Neuronal stem cell (in vitro differentiated cells): ENCODE measurements at regions not wholly inside any gene's neighbourhood (a gene's known extent, or its start where the extent isn't known, plus 50 kb on each side); places are given as distances from the start of the nearest gene placed in this dataset.

Experiments used
- DNase-seq: peaks from one replicate; pipeline ENCODE4 v3.0.0-alpha.2; 2013; ENCODE audit warnings: low spot score
- H2AFZ ChIP-seq: one replicate; pipeline ENCODE4 v1.6.1; 2013; ENCODE audit warnings: mild to moderate bottlenecking, low read length, inconsistent platforms
- H2AK5ac ChIP-seq: 2 replicates; pipeline ENCODE4 v1.6.1; 2013; ENCODE audit warnings: low read depth, mild to moderate bottlenecking, inconsistent platforms, low read length, moderate library complexity, mixed read lengths
- H2BK120ac ChIP-seq: 2 replicates; pipeline ENCODE4 v1.6.1; 2013; ENCODE audit warnings: low read depth, mild to moderate bottlenecking, inconsistent platforms, low read length, moderate library complexity, mixed read lengths
- H2BK12ac ChIP-seq: one replicate; pipeline ENCODE4 v1.6.1; 2013; ENCODE audit warnings: low read length, inconsistent platforms
- H2BK15ac ChIP-seq: 2 replicates; pipeline ENCODE4 v1.6.1; 2013; ENCODE audit warnings: mild to moderate bottlenecking, low read length, inconsistent platforms, mixed read lengths
- H2BK5ac ChIP-seq: one replicate; pipeline ENCODE4 v1.6.1; 2013; ENCODE audit warnings: inconsistent platforms, mild to moderate bottlenecking, low read length, moderate library complexity
- H3K14ac ChIP-seq: one replicate; pipeline ENCODE4 v1.6.1; 2013; ENCODE audit warnings: low read length, inconsistent platforms
- H3K18ac ChIP-seq: 2 replicates; pipeline ENCODE4 v1.6.1; 2013; ENCODE audit warnings: low read length, inconsistent platforms
- H3K23ac ChIP-seq: 2 replicates; pipeline ENCODE4 v1.6.1; 2013; ENCODE audit warnings: low read depth, mild to moderate bottlenecking, mixed read lengths, low read length, inconsistent platforms; ENCODE audit not compliant: poor library complexity
- H3K27ac ChIP-seq: replicated peaks from 3 replicates; pipeline ENCODE4 v1.5.1; 2013; ENCODE audit warnings: low read length, inconsistent platforms
- H3K27me3 ChIP-seq, 3 experiments: 2 replicates each; pipeline ENCODE4 v1.6.1; 2013; ENCODE audit warnings: low read length in 3 of 3, mild to moderate bottlenecking in 2 of 3, inconsistent platforms in 1 of 3, low read depth in 1 of 3, mixed read lengths in 1 of 3, moderate library complexity in 1 of 3; ENCODE audit not compliant: control insufficient read depth in 3 of 3, insufficient read depth in 3 of 3
- H3K36me3 ChIP-seq, 2 donors: replicated peaks in 1 of 2; 2 replicates each; pipeline ENCODE4 v1.6.1; 2013; ENCODE audit warnings: low read length in 2 of 2; ENCODE audit not compliant: control insufficient read depth in 2 of 2, insufficient read depth in 2 of 2
- H3K4ac ChIP-seq: 2 replicates; pipeline ENCODE4 v1.6.1; 2013; ENCODE audit warnings: inconsistent platforms, mild to moderate bottlenecking, low read length, moderate library complexity
- H3K4me1 ChIP-seq, 2 donors: 1 replicate in 1 of 2; 2 replicates in 1 of 2; pipeline ENCODE4 v1.6.1; 2013; ENCODE audit warnings: low read length in 2 of 2, low read depth in 1 of 2; ENCODE audit not compliant: control insufficient read depth in 2 of 2, insufficient read depth in 1 of 2
- H3K4me2 ChIP-seq: one replicate; pipeline ENCODE4 v1.6.1; 2013; ENCODE audit warnings: mild to moderate bottlenecking, low read length, inconsistent platforms; ENCODE audit not compliant: insufficient read depth, poor library complexity, severe bottlenecking
- H3K4me3 ChIP-seq, 2 donors: 2 replicates each; pipeline ENCODE4 v1.5.1; 2013; ENCODE audit warnings: low read length in 2 of 2, mild to moderate bottlenecking in 2 of 2, inconsistent platforms in 1 of 2, moderate library complexity in 1 of 2
- H3K79me1 ChIP-seq: one replicate; pipeline ENCODE4 v1.6.1; 2013; ENCODE audit warnings: low read depth, mild to moderate bottlenecking, inconsistent platforms, low read length, moderate library complexity
- H3K9ac ChIP-seq: one replicate; pipeline ENCODE4 v1.6.1; 2013; ENCODE audit warnings: mild to moderate bottlenecking, low read depth, low read length, inconsistent platforms; ENCODE audit not compliant: poor library complexity
- H3K9me3 ChIP-seq, 2 donors: replicated peaks in 1 of 2; 2 replicates each; pipeline versions ENCODE3 to v1.6.1; 2013; ENCODE audit warnings: low read length in 2 of 2, mild to moderate bottlenecking in 2 of 2, inconsistent platforms in 1 of 2, low read depth in 1 of 2, mixed read lengths in 1 of 2, moderate library complexity in 1 of 2; ENCODE audit not compliant: control insufficient read depth in 2 of 2, insufficient read depth in 1 of 2
- H4K8ac ChIP-seq: one replicate; pipeline ENCODE4 v1.6.1; 2013; ENCODE audit warnings: low read depth, mild to moderate bottlenecking, inconsistent platforms, low read length, moderate library complexity
- H4K91ac ChIP-seq: one replicate; pipeline ENCODE4 v1.6.1; 2013; ENCODE audit warnings: low read length, low read depth, mild to moderate bottlenecking, inconsistent platforms; ENCODE audit not compliant: poor library complexity
- WGBS, 2 donors: extraction: QIAGEN DNeasy Blood & Tissue Kit; methylation state at CpG; one replicate each; pipeline ENCODE4 v1.1.7; 2013; ENCODE audit warnings: missing lambda C conversion rate in 2 of 2, mixed read lengths in 1 of 2; ENCODE audit not compliant: insufficient read length in 2 of 2, insufficient replicate concordance in 1 of 2; ENCODE audit errors: extremely low coverage in 2 of 2; 5-methylcytosine and 5-hydroxymethylcytosine counted together

DNA sequence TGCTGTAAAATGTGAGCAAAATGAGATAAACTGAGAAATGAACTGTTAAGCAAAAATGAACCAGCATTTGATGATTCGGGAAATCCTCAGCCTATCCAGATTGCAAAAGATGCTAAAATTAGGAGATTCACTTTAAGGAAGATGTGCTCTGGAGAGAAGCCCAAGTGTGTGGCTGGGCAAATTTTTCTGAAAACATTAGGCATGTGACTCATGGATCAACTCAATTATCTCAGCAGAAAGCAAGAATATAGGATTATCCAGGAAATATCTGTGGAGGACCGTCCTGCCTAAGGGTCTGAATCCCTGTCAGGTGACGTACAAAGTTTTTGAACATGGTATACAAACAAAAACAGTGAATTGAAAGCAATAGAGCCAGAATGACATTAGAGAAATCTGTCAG lies 1268.3 kb upstream of the TMEFF2 start:
- no peak overlapping the region for H2BK15ac ChIP-seq
- H3K4me2 ChIP-seq = no peak overlapping the region
- no peak overlapping the region for H2AFZ ChIP-seq
- H2BK5ac ChIP-seq = no peak overlapping the region
- H3K27me3 ChIP-seq = no peaks in the 10 kb centered on the region
- H4K91ac ChIP-seq = no peak overlapping the region
- H3K4me3 ChIP-seq = no peak overlapping the region
- no peak overlapping the region for H3K9ac ChIP-seq
- no peak overlapping the region for H2BK12ac ChIP-seq
- H2AK5ac ChIP-seq = no peak overlapping the region
- H3K36me3 ChIP-seq = no peaks in the 10 kb centered on the region
- no peak overlapping the region for H3K18ac ChIP-seq
- no peaks in the 10 kb centered on the region for H3K9me3 ChIP-seq
- no peaks in the 10 kb centered on the region for H3K4me1 ChIP-seq
- no peak overlapping the region for H3K27ac ChIP-seq
- no peak overlapping the region for H3K4ac ChIP-seq
- no peak overlapping the region for H2BK120ac ChIP-seq
- DNase-seq = no peak
- no peak overlapping the region for H4K8ac ChIP-seq
- H3K23ac ChIP-seq = no peak overlapping the region
- no peak overlapping the region for H3K14ac ChIP-seq
- H3K79me1 ChIP-seq = no peaks in the 10 kb centered on the region
- no CpG with 5 or more reads among the region's 3 CpGs for WGBS, 2 donors

DNA sequence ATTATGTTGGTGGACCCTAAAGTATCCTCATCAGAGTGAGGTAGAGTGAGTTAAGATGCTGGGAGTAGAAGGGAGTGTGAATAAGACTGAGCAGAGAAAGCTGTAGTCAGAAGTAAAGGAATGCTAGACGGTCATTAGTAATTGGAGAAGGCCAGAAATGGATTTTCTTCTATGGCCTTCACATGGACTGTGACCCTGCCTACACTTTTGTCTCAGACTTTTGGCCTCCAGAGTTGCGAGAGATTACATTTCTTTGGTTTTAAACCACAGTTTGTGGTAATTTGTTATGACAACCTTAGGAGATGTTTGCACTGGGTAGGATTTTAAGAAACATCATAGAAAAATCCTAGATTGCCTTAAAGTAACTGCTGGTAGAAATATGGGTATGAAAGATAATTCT lies 1267.7 kb upstream of the TMEFF2 start:
- Histone ChIP-seq H3K4me2 (no peak overlapping the region), H2AFZ (no peak overlapping the region), H2BK12ac (no peak overlapping the region), H2BK15ac (no peak overlapping the region), H2BK5ac (no peak overlapping the region), H3K18ac (no peak overlapping the region), H4K91ac (no peak overlapping the region), H3K9me3 (no peaks in the 10 kb centered on the region), H3K36me3 (no peaks in the 10 kb centered on the region), H3K27me3 (no peaks in the 10 kb centered on the region), H2AK5ac (no peak overlapping the region), H4K8ac (no peak overlapping the region), H2BK120ac (no peak overlapping the region), H3K4me1 (no peaks in the 10 kb centered on the region), H3K23ac (no peak overlapping the region), H3K27ac (no peak overlapping the region), H3K14ac (no peak overlapping the region), H3K9ac (no peak overlapping the region), H3K4ac (no peak overlapping the region), H3K4me3 (no peak overlapping the region), H3K79me1 (no peaks in the 10 kb centered on the region)
- WGBS, 2 donors = no CpG with 5 or more reads among the region's 2 CpGs
- no peak for DNase-seq

DNA sequence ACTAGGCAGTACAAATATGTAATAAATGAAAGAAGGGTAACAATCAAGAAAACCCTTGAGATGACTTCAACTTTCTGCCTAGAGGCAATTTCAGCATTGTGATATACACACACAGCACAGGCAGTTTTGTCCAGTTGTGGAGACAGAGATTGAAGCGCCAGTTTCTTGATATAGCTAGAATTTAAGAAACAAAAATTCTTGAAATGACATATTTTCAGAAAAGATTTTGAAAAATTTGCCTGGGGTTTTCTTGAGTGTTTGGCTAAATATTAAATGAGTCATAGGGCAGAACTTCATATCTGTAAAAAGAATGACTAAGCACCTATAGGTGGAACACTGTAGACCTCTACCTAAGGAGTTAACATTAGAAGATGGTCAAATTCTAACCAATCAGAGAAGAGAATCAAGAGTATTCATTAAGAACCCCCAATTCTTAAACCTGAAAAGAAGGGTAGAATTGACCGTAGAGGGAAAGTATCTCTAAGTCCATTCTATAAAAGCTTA lies 1266.8 kb upstream of the TMEFF2 start:
- WGBS, 2 donors = no CpG with 5 or more reads among the region's 2 CpGs
- H2BK12ac ChIP-seq = no peak overlapping the region
- DNase-seq = no peak
- H3K4me1 ChIP-seq = no peaks in the 10 kb centered on the region
- no peak overlapping the region for H3K4me3 ChIP-seq
- no peaks in the 10 kb centered on the region for H3K79me1 ChIP-seq
- no peak overlapping the region for H3K4ac ChIP-seq
- H2BK120ac ChIP-seq = no peak overlapping the region
- no peaks in the 10 kb centered on the region for H3K9me3 ChIP-seq
- H4K91ac ChIP-seq = no peak overlapping the region
- no peak overlapping the region for H2BK15ac ChIP-seq
- H3K23ac ChIP-seq = no peak overlapping the region
- H2AFZ ChIP-seq = no peak overlapping the region
- H2BK5ac ChIP-seq = no peak overlapping the region
- H3K36me3 ChIP-seq = no peaks in the 10 kb centered on the region
- H3K18ac ChIP-seq = no peak overlapping the region
- H3K27ac ChIP-seq = no peak overlapping the region
- H3K4me2 ChIP-seq = no peak overlapping the region
- H3K14ac ChIP-seq = no peak overlapping the region
- H2AK5ac ChIP-seq = no peak overlapping the region
- H3K9ac ChIP-seq = no peak overlapping the region
- H4K8ac ChIP-seq = no peak overlapping the region
- H3K27me3 ChIP-seq = no peaks in the 10 kb centered on the region

DNA sequence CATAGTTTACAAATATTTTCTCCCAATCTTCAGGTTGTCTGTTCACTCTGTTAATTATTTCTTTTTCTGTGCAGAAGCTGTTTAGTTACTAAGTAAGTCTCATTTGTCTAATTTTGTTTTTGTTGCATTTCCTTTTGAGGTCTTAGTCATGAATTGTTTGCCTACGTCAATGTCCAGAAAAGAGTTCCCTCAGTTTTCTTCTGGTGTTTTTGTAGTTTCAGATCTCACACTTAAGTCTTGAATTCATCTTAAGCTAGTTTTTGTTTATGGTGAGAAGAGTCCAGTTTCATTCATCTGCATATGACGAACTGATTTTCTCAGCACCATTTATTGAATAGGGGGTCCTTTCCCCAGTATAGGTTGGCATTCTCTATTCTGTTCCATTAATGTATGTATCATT lies 1252.2 kb upstream of the TMEFF2 start:
- no CpG with 5 or more reads among the region's 2 CpGs for WGBS, 2 donors
- DNase-seq = no peak
- Histone ChIP-seq H3K14ac (no peak overlapping the region), H3K18ac (no peak overlapping the region), H2AK5ac (no peak overlapping the region), H3K27me3 (no peaks in the 10 kb centered on the region), H3K4ac (no peak overlapping the region), H2BK5ac (no peak overlapping the region), H3K9ac (no peak overlapping the region), H2BK120ac (no peak overlapping the region), H3K27ac (no peak overlapping the region), H2BK15ac (no peak overlapping the region), H3K36me3 (no peaks in the 10 kb centered on the region), H3K4me1 (no peaks in the 10 kb centered on the region), H3K23ac (no peak overlapping the region), H4K91ac (no peak overlapping the region), H4K8ac (no peak overlapping the region), H2BK12ac (no peak overlapping the region), H3K79me1 (no peaks in the 10 kb centered on the region), H3K9me3 (no peaks in the 10 kb centered on the region), H3K4me2 (no peak overlapping the region), H3K4me3 (no peak overlapping the region), H2AFZ (no peak overlapping the region)
